HAP-1 (cell line): ENCODE measurements at regions not wholly inside any gene's neighbourhood (a gene's known extent, or its start where the extent isn't known, plus 50 kb on each side); places are given as distances from the start of the nearest gene placed in this dataset.
"Not testable (repeated sequence)": the region's sequence is repeated elsewhere in the genome, so short reads cannot be mapped to it uniquely, and the experiment has no call there.

Experiments used
- DNase-seq, 2 experiments: peaks; one replicate each; pipeline ENCODE4 v3.0.0-alpha.2; 2016 to 2020; ENCODE audit warnings: low spot score in 2 of 2
- H3K27me3 ChIP-seq: fragments of 250-450 bp; sonication (Bioruptor Pico); 2 replicates; pipeline ENCODE4 v1.5.1; 2020; ENCODE audit warnings: low read depth, mild to moderate bottlenecking, moderate library complexity
- H3K36me3 ChIP-seq: fragments of 250-450 bp; sonication (Bioruptor Pico); replicated peaks from 2 replicates; pipeline ENCODE4 v1.5.1; 2020; ENCODE audit warnings: mild to moderate bottlenecking
- H3K4me1 ChIP-seq: fragments of 250-450 bp; sonication (Bioruptor Pico); 2 replicates; pipeline ENCODE4 v1.5.1; 2020; ENCODE audit warnings: mild to moderate bottlenecking
- H3K4me3 ChIP-seq: fragments of 250-450 bp; sonication (Bioruptor Pico); 2 replicates; pipeline ENCODE4 v1.5.1; 2020; ENCODE audit warnings: mild to moderate bottlenecking, moderate library complexity
- H3K9me3 ChIP-seq: fragments of 250-450 bp; sonication (Bioruptor Pico); 2 replicates; pipeline ENCODE4 v1.5.1; 2020; ENCODE audit warnings: mild to moderate bottlenecking, moderate library complexity
- in situ Hi-C: fragments of 300-500 bp; cut with MboI; formaldehyde crosslinking; loops from 3 replicates; pipeline ENCODE4 v1.14.3; 2020; ENCODE audit warnings: low sequenced_read_pairs, inconsistent platforms, mixed read lengths

- no peaks in the 10 kb centered on the region for H3K4me1 ChIP-seq
- no peak overlapping the region for H3K4me3 ChIP-seq
- in situ Hi-C loops: no loop called here
- DNase-seq: no peak
- H3K36me3 ChIP-seq: no peaks in the 10 kb centered on the region
- no peaks in the 10 kb centered on the region for H3K27me3 ChIP-seq
- no peaks in the 10 kb centered on the region for H3K9me3 ChIP-seq
Measured at GRCh38 chr2:230627806-230628724, 84.6 kb upstream of the CAB39 start.

GRCh38 chr2:230631470-230631869, 81.2 kb upstream of the CAB39 start:
- Histone ChIP-seq H3K4me1 (no peaks in the 10 kb centered on the region), H3K9me3 (no peaks in the 10 kb centered on the region), H3K4me3 (no peak overlapping the region), H3K27me3 (no peaks in the 10 kb centered on the region), H3K36me3 (no peaks in the 10 kb centered on the region)
- DNase-seq: no peak
- in situ Hi-C loops: no loop called here

- Histone ChIP-seq H3K9me3 (no peaks in the 10 kb centered on the region), H3K36me3 (no peaks in the 10 kb centered on the region), H3K27me3 (no peaks in the 10 kb centered on the region), H3K4me3 (no peak overlapping the region), H3K4me1 (no peaks in the 10 kb centered on the region)
- DNase-seq: no peak
- in situ Hi-C loops: no loop called here
Measured at GRCh38 chr2:230634146-230634545, 78.5 kb upstream of the CAB39 start.

GRCh38 chr2:230634721-230635313, 77.8 kb upstream of the CAB39 start:
- in situ Hi-C loops, H3K4me3 ChIP-seq, DNase-seq, H3K27me3 ChIP-seq, H3K9me3 ChIP-seq, H3K4me1 ChIP-seq, H3K36me3 ChIP-seq: not testable (repeated sequence)

GRCh38 chr2:230636684-230637271, 75.9 kb upstream of the CAB39 start:
- H3K27me3 ChIP-seq: no peaks in the 10 kb centered on the region
- H3K36me3 ChIP-seq: no peaks in the 10 kb centered on the region
- H3K4me1 ChIP-seq: no peaks in the 10 kb centered on the region
- DNase-seq: no peak
- no peak overlapping the region for H3K4me3 ChIP-seq
- no peaks in the 10 kb centered on the region for H3K9me3 ChIP-seq
- in situ Hi-C loops: no loop called here

- H3K4me3 ChIP-seq, H3K27me3 ChIP-seq, H3K9me3 ChIP-seq, in situ Hi-C loops, H3K4me1 ChIP-seq, DNase-seq, H3K36me3 ChIP-seq: not testable (repeated sequence)
Measured at GRCh38 chr2:230637486-230637885, 75.2 kb upstream of the CAB39 start.

- Histone ChIP-seq H3K9me3 (no peaks in the 10 kb centered on the region), H3K27me3 (no peaks in the 10 kb centered on the region), H3K4me1 (no peaks in the 10 kb centered on the region), H3K4me3 (no peak overlapping the region), H3K36me3 (no peaks in the 10 kb centered on the region)
- no peak for DNase-seq
- in situ Hi-C loops: no loop called here
Measured at GRCh38 chr2:230640540-230641011, 72.1 kb upstream of the CAB39 start.

GRCh38 chr2:230642966-230643365, 69.7 kb upstream of the CAB39 start:
- Histone ChIP-seq H3K36me3 (no peaks in the 10 kb centered on the region), H3K9me3 (no peaks in the 10 kb centered on the region), H3K4me3 (no peak overlapping the region), H3K4me1 (no peaks in the 10 kb centered on the region), H3K27me3 (no peaks in the 10 kb centered on the region)
- no peak for DNase-seq
- in situ Hi-C loops: no loop called here

- no peaks in the 10 kb centered on the region for H3K36me3 ChIP-seq
- no peak for DNase-seq
- no peak overlapping the region for H3K4me3 ChIP-seq
- H3K4me1 ChIP-seq: no peaks in the 10 kb centered on the region
- no peaks in the 10 kb centered on the region for H3K9me3 ChIP-seq
- in situ Hi-C loops: no loop called here
- no peaks in the 10 kb centered on the region for H3K27me3 ChIP-seq
Measured at GRCh38 chr2:230643576-230644291, 68.9 kb upstream of the CAB39 start.

GRCh38 chr2:230644356-230644935, 68.2 kb upstream of the CAB39 start:
- Histone ChIP-seq H3K36me3 (no peaks in the 10 kb centered on the region), H3K9me3 (no peaks in the 10 kb centered on the region), H3K4me3 (no peak overlapping the region), H3K27me3 (no peaks in the 10 kb centered on the region), H3K4me1 (no peaks in the 10 kb centered on the region)
- in situ Hi-C loops: no loop called here
- DNase-seq: no peak

- Histone ChIP-seq H3K9me3 (no peaks in the 10 kb centered on the region), H3K36me3 (no peaks in the 10 kb centered on the region), H3K27me3 (no peaks in the 10 kb centered on the region), H3K4me3 (no peak overlapping the region), H3K4me1 (peaks cover 4% of the 10 kb centered on the region)
- no peak for DNase-seq
- in situ Hi-C loops: no loop called here
Measured at GRCh38 chr2:230648356-230648755, 64.3 kb upstream of the CAB39 start.

GRCh38 chr2:230650585-230651137, 62.0 kb upstream of the CAB39 start:
- no peaks in the 10 kb centered on the region for H3K36me3 ChIP-seq
- H3K27me3 ChIP-seq: no peaks in the 10 kb centered on the region
- H3K4me1 ChIP-seq: peaks cover 4% of the 10 kb centered on the region
- no peak overlapping the region for H3K4me3 ChIP-seq
- H3K9me3 ChIP-seq: no peaks in the 10 kb centered on the region
- in situ Hi-C loops: no loop called here
- DNase-seq: peak; percentile 23 to 43

- H3K4me3 ChIP-seq: no peak overlapping the region
- H3K9me3 ChIP-seq: no peaks in the 10 kb centered on the region
- peaks cover 4% of the 10 kb centered on the region for H3K4me1 ChIP-seq
- in situ Hi-C loops: no loop called here
- H3K27me3 ChIP-seq: no peaks in the 10 kb centered on the region
- no peak for DNase-seq
- H3K36me3 ChIP-seq: no peaks in the 10 kb centered on the region
Measured at GRCh38 chr2:230654057-230654456, 58.6 kb upstream of the CAB39 start.
